ENCODE measurements at regions not wholly inside any gene's neighbourhood (a gene's known extent, or its start where the extent isn't known, plus 50 kb on each side); places are given as distances from the start of the nearest gene placed in this dataset.

GRCh38 chr1:157310401-157310800, 172.2 kb upstream of the ETV3 start:
- H3K27me3 ChIP-seq (ENCODE audit: control insufficient read depth, low read length): peaks cover 31% of the 10 kb centered on the region
- no peak overlapping the region for H3K27ac ChIP-seq (ENCODE audit: low read depth, low read length)

GRCh38 chr1:157307491-157307890, 169.3 kb upstream of the ETV3 start:
- Histone ChIP-seq H3K9me3 (ENCODE audit: control insufficient read depth, insufficient read depth, low read length) (no peaks in the 10 kb centered on the region), H3K27ac (ENCODE audit: low read depth, low read length) (no peak overlapping the region)
- TF ChIP-seq EZH2phosphoT487 (IDR thresholded peaks at IDR 0.05; ENCODE audit: borderline replicate concordance, low read length): no peak
- TF ChIP-seq, protein P1, sequence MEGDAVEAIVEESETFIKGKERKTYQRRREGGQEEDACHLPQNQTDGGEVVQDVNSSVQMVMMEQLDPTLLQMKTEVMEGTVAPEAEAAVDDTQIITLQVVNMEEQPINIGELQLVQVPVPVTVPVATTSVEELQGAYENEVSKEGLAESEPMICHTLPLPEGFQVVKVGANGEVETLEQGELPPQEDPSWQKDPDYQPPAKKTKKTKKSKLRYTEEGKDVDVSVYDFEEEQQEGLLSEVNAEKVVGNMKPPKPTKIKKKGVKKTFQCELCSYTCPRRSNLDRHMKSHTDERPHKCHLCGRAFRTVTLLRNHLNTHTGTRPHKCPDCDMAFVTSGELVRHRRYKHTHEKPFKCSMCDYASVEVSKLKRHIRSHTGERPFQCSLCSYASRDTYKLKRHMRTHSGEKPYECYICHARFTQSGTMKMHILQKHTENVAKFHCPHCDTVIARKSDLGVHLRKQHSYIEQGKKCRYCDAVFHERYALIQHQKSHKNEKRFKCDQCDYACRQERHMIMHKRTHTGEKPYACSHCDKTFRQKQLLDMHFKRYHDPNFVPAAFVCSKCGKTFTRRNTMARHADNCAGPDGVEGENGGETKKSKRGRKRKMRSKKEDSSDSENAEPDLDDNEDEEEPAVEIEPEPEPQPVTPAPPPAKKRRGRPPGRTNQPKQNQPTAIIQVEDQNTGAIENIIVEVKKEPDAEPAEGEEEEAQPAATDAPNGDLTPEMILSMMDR (IDR thresholded peaks at IDR 0.05; ENCODE audit: low read depth, low read length, poor library complexity, severe bottlenecking): no peak

More at GRCh38 chr1:157310401-157310800, 172.2 kb upstream of the ETV3 start:
- Histone ChIP-seq H3F3A (ENCODE audit: control insufficient read depth, insufficient read depth) (no peaks in the 10 kb centered on the region), H3K79me2 (ENCODE audit: control insufficient read depth, low read length) (no peaks in the 10 kb centered on the region), H3K4me3 (ENCODE audit: low read length) (no peak overlapping the region), H3K4me2 (ENCODE audit: low read length) (no peak overlapping the region), H3K9me3 (ENCODE audit: control insufficient read depth, insufficient read depth, low read length) (no peaks in the 10 kb centered on the region), H3K9me2 (replicated peaks; ENCODE audit: control insufficient read depth, low read length) (no peaks in the 10 kb centered on the region), H4K20me1 (ENCODE audit: control insufficient read depth, insufficient read depth, low read depth, low read length) (no peaks in the 10 kb centered on the region), H3K4me1 (ENCODE audit: control insufficient read depth, low read length) (no peaks in the 10 kb centered on the region), H3K36me3 (ENCODE audit: control insufficient read depth, low read length) (no peaks in the 10 kb centered on the region)
- TF ChIP-seq, protein P1 (IDR thresholded peaks at IDR 0.05; ENCODE audit: low read depth, low read length, poor library complexity, severe bottlenecking): no peak
- TF ChIP-seq EZH2phosphoT487 (IDR thresholded peaks at IDR 0.05; ENCODE audit: borderline replicate concordance, low read length): no peak

DNA sequence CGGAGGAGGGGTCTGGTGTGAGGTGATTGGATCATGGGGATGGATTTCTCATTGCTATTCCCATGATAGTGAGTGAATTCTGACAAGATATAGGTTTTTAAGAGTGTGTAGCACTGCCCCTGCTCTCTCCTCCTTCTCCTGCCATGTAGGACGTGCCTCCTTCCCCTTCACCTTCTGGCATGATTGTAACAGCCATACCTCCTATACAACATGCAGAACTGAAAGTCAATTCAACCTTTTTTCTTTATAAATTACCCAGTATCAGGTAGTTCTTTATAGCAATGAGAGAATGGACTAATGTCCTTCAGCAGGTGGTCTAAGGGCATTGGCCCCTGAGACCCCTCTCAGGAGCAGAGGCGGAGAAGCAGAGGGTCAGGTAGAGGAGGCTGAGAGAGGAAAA, 168.7 kb upstream of the ETV3 start:
- Histone ChIP-seq H3K9me3 (ENCODE audit: control insufficient read depth, insufficient read depth, low read length) (no peaks in the 10 kb centered on the region), H3K27ac (ENCODE audit: low read depth, low read length) (no peak overlapping the region), H3K4me2 (ENCODE audit: low read length) (no peak overlapping the region), H3F3A (ENCODE audit: control insufficient read depth, insufficient read depth) (no peaks in the 10 kb centered on the region), H3K27me3 (ENCODE audit: control insufficient read depth, low read length) (peaks cover 6% of the 10 kb centered on the region; the same call in 1 of the 2 replicates), H3K79me2 (ENCODE audit: control insufficient read depth, low read length) (no peaks in the 10 kb centered on the region), H4K20me1 (ENCODE audit: control insufficient read depth, insufficient read depth, low read depth, low read length) (no peaks in the 10 kb centered on the region), H3K36me3 (ENCODE audit: control insufficient read depth, low read length) (no peaks in the 10 kb centered on the region), H3K9me2 (replicated peaks; ENCODE audit: control insufficient read depth, low read length) (no peaks in the 10 kb centered on the region), H3K4me3 (ENCODE audit: low read length) (no peak overlapping the region), H3K4me1 (ENCODE audit: control insufficient read depth, low read length) (no peaks in the 10 kb centered on the region)
- TF ChIP-seq, protein P1 (IDR thresholded peaks at IDR 0.05; ENCODE audit: low read depth, low read length, poor library complexity, severe bottlenecking): no peak
- no peak for TF ChIP-seq EZH2phosphoT487 (IDR thresholded peaks at IDR 0.05; ENCODE audit: borderline replicate concordance, low read length)

More at GRCh38 chr1:157307491-157307890, 169.3 kb upstream of the ETV3 start:
- Histone ChIP-seq H3F3A (ENCODE audit: control insufficient read depth, insufficient read depth) (no peaks in the 10 kb centered on the region), H3K27me3 (ENCODE audit: control insufficient read depth, low read length) (peaks cover 10% of the 10 kb centered on the region), H3K4me3 (ENCODE audit: low read length) (no peak overlapping the region), H3K9me2 (replicated peaks; ENCODE audit: control insufficient read depth, low read length) (no peaks in the 10 kb centered on the region), H3K4me1 (ENCODE audit: control insufficient read depth, low read length) (no peaks in the 10 kb centered on the region), H3K4me2 (ENCODE audit: low read length) (no peak overlapping the region), H3K36me3 (ENCODE audit: control insufficient read depth, low read length) (no peaks in the 10 kb centered on the region), H3K79me2 (ENCODE audit: control insufficient read depth, low read length) (no peaks in the 10 kb centered on the region), H4K20me1 (ENCODE audit: control insufficient read depth, insufficient read depth, low read depth, low read length) (no peaks in the 10 kb centered on the region)
